ENCODE measurements at regions not wholly inside any gene's neighbourhood (a gene's known extent, or its start where the extent isn't known, plus 50 kb on each side); places are given as distances from the start of the nearest gene placed in this dataset.

- H3K27ac ChIP-seq, result no peak overlapping the region
Observed at GRCh38 chr3:153038779-153039178, 123.2 kb upstream of the RAP2B start.

GRCh38 chr3:153041181-153041580 is 120.8 kb upstream of the RAP2B start:
- no peak overlapping the region for H3K27ac ChIP-seq
- TF ChIP-seq ZFX (IDR thresholded peaks at IDR 0.05; ENCODE audit: borderline replicate concordance) (no peak), CTCF (IDR thresholded peaks at IDR 0.05) (no peak)

More at GRCh38 chr3:153038779-153039178, 123.2 kb upstream of the RAP2B start:
- no peak for TF ChIP-seq CTCF (IDR thresholded peaks at IDR 0.05)
- TF ChIP-seq ZFX (IDR thresholded peaks at IDR 0.05; ENCODE audit: borderline replicate concordance), result no peak

- H3K27ac ChIP-seq, result no peak overlapping the region
- TF ChIP-seq CTCF (IDR thresholded peaks at IDR 0.05), result no peak
- no peak for TF ChIP-seq ZFX (IDR thresholded peaks at IDR 0.05; ENCODE audit: borderline replicate concordance)
Observed at GRCh38 chr3:153042088-153042487, 119.9 kb upstream of the RAP2B start.

- no peak overlapping the region for H3K27ac ChIP-seq
- TF ChIP-seq ZFX (IDR thresholded peaks at IDR 0.05; ENCODE audit: borderline replicate concordance), result no peak
Observed at GRCh38 chr3:153043729-153044328, 118.2 kb upstream of the RAP2B start.

GRCh38 chr3:153045150-153045549 is 116.9 kb upstream of the RAP2B start:
- TF ChIP-seq ZFX (IDR thresholded peaks at IDR 0.05; ENCODE audit: borderline replicate concordance), result no peak
- TF ChIP-seq CTCF (IDR thresholded peaks at IDR 0.05), result no peak
- H3K27ac ChIP-seq, result no peak overlapping the region

- TF ChIP-seq CTCF (IDR thresholded peaks at IDR 0.05), result no peak
- no peak for TF ChIP-seq ZFX (IDR thresholded peaks at IDR 0.05; ENCODE audit: borderline replicate concordance)
- H3K27ac ChIP-seq, result no peak overlapping the region
Observed at GRCh38 chr3:153050978-153051377, 111.0 kb upstream of the RAP2B start.

- no peak overlapping the region for H3K27ac ChIP-seq
Observed at GRCh38 chr3:153051427-153052095, 110.5 kb upstream of the RAP2B start.

More at GRCh38 chr3:153051427-153052095, 110.5 kb upstream of the RAP2B start:
- TF ChIP-seq ZFX (IDR thresholded peaks at IDR 0.05; ENCODE audit: borderline replicate concordance) (no peak), CTCF (IDR thresholded peaks at IDR 0.05) (no peak)

Data from 22Rv1 (cell line).